Activated CD8-positive, alpha-beta memory T cell treated with anti-CD3 and anti-CD28 coated beads, Interleukin-2, amount 50 U/mL, for 48 hours (primary cell): ENCODE measurements at regions not wholly inside any gene's neighbourhood (a gene's known extent, or its start where the extent isn't known, plus 50 kb on each side); places are given as distances from the start of the nearest gene placed in this dataset.
"Not testable (repeated sequence)": the region's sequence is repeated elsewhere in the genome, so short reads cannot be mapped to it uniquely, and the experiment has no call there.

Experiments used
- DNase-seq: peaks from one replicate; pipeline ENCODE4 v3.0.0-alpha.2; 2020

DNA sequence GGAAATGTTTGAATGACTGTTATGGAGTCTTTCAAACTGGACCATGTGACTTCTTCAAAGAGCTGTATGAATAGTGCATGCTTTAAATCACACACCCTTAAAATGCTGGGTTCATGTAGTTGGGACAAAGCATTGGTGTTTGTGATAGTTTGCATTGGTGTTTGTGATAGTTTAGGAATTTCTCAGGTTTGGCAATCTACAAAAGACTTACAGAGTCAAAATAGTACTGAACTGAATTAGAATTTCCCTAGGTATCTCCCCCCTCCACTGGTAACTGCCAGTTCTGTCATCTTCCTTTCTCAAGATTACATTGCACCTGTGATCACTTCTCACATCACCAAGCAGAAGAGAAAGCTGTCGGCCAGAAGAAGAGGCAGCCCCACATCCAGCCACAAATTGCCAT is 261.1 kb downstream of the GATA3 start:
- no peak for DNase-seq

DNA sequence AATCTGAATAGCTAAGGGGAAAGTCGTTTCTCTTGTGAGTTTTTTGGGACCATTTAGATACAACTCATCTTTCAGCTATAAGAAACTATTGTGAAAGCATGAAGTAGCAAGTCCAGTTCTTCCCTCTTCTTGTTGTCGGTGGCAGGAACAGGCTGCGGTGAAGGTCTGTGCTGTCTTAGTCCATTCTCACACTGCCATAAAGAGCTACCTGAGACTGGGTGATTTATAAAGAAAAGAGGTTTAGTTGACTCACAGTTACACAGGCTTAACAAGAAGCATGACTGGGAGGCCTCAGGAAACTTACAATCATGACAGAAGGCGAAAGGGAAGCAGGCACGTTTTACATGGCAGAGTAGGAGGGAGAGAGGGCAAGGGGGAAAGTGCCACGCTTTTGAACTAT is 261.8 kb downstream of the GATA3 start:
- no peak for DNase-seq

DNA sequence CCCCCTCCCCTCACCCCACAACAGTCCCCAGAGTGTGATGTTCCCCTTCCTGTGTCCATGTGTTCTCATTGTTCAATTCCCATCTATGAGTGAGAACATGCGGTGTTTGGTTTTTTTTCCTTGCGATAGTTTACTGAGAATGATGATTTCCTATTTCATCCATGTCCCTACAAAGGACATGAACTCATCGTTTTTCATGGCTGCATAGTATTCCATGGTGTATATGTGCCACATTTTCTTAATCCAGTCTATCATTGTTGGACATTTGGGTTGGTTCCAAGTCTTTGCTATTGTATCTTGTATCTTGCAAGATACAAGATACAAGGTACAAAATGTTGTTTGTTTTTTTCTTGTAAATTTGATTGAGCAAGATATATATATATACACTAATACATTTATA is 263.9 kb downstream of the GATA3 start:
- not testable (repeated sequence) for DNase-seq

DNA sequence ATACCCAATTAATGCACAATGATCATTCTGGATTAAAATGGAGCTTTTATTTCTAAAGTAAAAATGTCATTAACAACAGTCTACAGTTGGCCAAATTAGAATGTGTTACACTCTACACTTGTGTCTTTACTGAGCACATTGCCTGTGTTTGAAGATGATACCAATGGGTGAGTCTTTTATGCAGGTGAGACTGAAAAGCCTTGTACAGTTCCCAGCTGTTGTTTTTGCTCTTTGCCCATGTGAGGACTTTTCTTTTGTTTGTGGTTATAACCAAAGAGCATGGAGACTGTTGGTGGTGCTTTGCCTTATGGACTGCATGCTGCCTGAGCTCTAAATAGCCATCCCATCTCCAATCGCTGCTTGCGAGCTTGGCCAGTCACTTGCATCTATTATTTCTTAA is 264.5 kb downstream of the GATA3 start:
- no peak for DNase-seq

DNA sequence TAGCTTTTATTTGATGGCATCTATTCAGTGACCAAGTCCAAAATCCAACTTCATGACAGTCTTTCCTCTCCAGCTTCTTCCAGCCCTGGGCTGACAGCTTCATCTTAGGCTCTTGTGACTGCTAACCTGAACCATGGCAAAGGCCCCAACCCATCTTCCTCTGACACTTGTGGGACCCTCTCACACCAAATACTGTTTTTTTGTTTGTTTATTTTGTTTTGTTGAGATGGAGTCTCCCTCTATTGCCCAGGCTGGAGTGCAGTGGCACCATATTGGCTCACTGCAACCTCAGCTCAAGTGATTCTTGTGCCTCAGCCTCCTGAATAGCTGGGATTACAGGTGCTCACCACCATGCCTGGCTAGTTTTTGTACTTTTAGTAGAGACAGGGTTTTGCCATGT is 265.2 kb downstream of the GATA3 start:
- DNase-seq: no peak

DNA sequence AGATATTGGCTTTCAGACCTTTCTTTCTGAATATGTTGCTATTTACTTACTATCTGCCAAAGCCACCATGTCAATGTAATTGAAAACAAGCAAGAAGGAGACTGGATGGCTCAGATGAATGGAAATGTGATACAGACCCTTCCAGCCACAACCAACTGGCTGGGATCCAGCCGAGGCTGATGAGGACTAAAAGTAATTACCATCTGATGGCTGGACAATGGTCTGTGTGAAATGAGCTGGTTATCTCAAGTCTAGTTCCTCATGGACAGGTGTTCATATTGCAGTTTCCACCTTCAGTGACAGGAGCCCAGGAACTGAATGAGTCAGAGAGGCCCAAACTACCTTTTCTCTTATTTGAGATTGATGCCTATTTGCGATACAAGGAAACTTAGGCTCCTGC is 267.5 kb downstream of the GATA3 start:
- no peak for DNase-seq

DNA sequence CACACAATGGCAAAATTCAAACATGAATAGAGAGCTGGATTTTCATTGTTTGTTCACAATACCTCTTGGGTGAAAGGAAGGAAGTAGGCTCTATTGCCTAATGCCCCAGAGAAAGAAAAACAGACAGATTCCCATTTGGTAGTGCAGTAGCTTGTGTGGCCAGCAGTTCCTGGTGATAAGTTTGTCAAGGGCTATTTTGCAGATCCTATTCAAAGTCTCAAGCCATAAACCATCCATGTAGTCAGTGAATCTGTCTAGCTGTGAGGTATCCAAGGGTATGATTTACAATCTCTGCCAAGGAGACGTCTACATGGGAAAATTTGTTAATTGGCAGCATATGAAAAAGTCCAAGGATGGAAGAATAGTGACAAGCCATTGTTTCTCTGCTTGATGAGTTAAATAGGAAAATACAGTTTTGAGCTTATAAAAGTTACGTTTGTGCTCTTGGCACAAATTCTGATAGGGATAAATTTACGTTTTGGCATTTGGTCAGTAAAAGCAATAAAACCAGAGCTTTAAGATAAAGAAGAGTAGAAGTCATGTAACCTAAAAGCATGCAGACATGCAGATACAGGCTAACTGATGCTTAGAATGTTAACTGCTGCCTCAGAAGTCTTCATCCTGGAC is 269.1 kb downstream of the GATA3 start:
- DNase-seq: no peak

DNA sequence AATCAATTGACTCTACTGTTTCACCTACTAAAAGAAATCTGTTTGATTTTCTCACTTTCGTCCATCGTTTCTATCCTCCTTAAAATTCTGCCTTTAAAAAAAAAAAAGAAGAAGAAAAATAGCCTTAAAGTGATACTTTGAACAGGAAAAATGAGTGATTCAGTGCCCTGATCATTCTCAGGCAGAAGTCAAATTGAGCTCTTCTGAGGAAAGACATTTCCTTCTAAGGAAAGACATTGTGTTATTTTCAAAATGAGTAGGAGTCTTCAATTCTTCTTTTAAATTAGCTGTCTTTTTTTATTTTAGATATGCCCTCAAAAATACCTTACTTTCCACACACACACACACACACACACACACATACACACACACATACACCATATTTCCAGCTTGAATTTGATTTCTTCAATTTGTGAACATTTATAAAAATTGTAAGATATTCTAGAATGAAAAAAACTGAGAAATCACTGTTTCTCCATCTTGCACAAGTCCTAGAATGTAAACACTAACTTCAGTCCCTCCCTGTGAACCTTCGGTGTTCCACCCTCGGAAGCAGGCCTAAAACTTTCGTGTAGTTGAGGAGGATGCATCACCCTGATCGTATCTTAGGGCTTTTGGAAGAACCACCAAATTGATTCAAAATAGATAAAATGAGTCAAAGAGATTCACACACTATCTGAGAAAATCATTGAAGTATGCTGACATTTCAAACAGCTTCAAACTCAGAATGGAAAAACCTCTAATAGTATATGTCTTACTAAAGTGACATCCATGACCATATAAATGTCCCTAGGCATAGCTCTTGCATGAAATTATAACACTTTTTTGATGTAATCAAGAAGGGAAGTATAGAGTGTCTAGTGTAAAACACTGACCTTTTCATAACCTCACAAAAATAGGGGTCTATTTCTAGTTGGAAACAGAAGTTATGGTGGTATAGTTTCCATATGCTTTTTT is 270.8 kb downstream of the GATA3 start:
- no peak for DNase-seq

DNA sequence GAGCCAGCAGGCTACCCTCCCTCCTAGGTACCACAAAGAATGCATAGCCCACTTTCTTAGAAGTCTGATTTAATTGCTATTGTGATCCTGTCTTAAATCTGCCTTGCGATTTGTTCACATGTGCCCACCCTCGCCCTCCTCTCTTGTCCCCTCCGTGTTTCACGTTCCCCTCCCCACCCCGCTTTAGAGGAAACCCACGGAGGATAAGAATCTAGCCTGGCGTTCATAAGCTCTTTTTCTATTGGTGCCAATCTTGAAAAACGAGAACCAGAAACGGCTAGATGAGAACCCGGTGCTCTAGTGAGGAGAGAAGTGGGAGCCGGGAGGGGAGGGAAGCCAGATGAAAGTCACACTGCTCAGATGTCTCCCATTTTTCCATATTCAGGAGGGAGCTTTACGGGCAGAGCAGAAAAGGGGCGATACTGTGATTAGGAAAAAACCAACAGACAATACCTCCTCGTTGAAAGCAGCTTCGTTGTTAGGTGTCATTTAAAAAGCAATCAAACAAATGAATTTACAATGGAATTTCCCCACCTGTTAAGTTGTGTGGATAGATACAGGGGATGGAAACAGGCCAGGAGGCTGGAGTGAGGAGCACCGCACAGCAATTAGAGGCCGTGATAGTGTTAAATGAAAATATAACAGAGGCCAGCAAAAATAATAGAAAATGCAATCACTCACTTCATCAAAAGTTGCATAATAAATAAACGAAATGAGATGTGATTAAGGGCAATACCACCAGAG is 272.1 kb downstream of the GATA3 start:
- DNase-seq: no peak

DNA sequence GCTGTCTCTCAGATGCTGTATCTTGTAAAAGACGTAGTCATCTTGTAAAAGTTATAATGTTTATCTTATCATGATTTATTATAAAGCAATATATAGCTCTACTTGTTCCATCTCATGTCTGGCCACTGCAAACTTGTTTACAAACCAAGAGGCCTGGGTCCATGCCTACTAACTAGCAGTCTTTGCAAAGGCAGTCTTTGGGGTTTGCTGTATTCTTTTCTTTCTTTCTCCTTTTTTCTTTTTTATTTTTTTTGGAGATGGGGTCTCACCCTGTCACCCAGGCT is 272.6 kb downstream of the GATA3 start:
- DNase-seq: no peak

DNA sequence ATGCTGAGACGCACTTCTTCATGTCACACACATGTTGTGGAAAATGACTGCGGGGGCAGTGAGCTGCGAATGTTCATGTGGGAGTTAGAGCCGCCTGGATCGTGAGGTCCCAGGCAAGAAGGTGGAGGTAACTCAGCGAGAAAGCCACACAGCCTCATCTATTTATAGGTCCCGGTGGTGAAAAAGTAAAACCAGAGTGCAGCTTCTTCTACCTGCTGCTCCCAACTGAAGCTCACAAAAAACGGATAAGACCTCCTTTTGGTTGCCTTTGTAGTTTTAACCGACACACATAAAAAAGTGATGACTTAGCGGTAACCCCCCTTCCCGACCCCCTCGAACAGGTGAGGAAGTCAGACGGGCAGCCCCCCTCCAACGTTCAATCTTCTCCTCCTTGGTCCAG is 276.9 kb downstream of the GATA3 start:
- DNase-seq: no peak

DNA sequence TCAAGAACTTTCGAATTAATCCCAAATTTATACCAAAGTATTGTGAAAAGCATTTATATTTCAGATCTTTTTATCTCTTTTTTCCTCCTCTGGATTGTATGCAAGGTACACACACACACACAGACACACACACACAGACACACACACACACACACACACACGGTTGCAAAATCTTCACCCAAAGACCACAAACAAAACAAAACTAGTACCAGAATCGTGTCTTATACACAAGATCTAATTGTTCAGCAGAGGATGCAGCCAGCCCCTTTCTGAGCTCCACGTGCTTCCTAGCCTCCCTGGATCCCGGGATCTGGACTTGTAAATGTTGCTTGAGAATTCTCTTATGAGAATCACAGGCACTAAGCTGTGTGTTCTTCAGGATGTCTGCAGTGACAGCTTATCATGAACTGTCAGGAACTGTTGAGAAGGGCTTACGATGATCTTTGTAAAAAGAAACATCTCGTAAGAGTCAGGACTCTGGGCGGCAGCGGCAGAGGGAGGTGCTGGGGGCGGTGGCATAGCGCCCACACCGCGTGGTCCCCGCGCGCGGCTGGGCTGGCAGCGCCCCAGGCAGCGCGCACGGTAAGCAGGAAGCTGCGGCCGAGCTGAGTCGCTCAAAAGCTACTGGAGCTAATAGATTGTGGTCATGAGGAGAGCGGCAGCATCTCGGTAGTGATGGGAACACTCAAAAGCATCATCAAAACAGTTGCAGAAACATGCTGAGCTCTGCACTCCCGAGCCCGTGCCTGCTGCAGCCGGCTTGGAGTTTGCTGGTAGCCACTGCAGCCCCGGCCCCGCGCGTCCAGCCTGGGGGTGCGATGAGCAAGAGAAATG is 277.6 kb downstream of the GATA3 start:
- peak; percentile 89 for DNase-seq

DNA sequence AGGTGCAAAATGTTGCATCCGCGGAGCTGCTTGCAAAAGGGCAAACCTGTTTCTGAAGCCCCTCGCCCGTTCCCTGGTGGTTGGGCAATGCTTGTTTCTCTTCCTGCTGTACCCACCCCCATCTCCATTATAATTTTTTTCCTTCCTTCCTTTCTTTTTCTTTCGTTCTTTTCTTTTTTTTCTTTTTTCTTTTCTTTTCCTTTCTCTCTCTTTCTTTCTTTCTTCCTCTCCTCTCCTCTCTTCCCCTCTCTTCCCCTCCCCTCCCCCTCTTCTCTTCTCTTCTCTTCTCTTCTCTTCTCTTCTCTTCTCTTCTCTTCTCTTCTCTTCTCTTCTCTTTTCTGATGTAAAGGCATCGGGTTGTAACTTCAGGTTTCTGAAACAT is 278.2 kb downstream of the GATA3 start:
- no peak for DNase-seq

DNA sequence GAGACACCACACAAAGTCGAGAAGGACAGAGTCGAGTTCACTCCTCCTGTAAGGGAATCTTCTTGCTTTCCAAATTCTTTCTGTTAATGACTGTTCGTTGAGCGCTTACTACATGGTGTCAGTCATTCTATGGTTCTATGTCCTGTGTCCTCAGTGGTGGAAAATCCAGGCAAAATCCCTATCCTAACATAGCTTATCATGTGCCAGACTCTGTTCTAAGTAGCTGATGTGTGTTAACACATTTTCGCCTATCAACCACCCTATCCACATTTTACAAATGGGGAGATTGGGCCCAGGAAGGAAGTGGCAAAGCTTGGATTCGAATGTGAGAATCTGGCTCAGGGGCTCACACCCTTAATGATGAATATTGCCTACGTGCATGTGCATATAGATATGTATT is 280.1 kb downstream of the GATA3 start:
- DNase-seq: no peak

DNA sequence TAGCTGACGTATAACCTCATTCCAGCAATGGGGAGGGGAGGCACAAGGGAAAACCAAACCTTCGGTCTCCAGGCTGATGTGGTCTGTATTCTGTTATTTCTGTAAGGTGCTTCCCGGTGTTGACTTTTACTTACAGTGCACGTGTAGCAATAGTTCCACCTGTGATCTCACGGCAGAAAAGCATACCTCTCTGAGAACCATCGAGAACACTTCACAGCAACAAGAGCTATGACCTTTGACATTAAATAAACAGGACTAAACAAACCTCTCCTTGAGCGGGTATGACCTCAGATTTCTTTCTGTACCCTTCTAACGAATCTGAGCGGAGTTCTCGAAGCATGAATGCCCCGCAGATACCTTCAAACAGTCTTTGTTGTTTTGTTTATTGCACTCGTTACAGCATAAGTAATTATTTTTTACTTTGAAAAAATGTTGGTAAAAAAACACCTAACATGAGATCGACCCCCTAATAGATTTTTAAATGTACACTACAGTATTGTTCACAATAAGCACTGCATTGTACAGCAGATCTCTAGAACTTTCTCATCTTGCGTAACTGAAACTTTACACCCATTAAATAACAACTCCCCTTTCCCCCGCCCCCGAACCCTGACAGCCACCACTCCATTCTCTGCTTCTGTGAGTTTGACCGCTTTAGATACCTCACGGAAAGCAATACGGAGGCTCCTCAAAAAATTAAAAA is 282.3 kb downstream of the GATA3 start:
- no peak for DNase-seq

DNA sequence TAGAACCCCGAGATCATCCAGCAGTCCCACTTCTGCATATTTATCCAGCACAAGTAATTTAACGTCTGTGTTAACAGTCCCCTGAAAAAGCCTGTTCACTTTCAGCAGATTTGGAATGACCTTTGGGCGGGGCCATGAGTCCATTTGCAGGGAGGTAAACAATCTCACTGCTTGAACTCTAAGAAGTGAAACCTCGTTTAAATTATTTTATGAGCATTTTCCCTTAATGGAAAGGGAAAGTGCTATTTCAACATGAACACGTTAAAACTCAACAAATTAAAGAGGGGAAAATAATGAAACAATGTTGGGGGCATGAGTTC is 282.8 kb downstream of the GATA3 start:
- DNase-seq: no peak

DNA sequence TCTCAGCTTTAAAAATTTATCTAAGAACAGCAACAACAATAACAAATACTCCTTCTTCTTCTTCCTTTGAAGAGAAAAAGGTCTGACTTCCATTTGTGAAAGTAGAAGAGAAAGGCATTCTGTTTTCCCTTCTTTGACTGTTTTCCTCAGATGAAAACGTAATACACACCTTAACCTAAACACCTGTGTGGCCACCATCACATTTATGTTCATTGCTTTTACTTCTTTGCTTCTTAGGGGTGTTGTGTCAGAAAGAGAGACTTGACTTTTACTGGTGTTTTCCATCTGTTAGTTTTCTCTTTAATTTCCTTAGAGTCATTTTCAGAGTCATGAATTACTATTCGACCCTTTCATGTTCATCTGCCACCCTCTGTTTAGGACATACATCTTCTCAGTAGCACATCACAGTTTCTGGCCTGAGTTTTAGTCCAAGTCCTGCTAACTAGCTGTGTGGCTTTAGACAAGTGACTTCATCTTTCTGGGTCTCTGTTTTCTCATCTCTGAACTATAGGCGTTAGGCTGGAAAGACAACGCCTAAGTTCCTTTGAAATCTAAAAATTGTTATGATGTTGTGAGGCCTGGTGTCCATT is 283.8 kb downstream of the GATA3 start:
- no peak for DNase-seq

DNA sequence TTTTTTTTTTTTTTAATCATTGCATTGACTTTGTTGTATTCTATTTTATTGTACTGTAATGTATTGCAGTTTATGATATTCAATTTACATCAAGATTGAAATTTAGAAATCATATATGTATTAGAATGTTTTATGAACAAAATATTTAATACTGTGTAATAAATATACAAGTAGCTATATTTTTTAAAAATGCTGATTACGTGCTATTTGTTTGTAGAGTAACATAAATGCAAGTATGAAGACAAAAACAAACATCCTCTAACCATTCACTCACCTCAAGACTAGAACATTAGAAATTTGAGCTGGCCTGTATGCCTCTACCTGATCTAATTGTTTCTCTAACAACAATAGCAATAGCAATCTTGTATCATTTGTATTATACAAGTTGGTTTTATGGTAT is 290.3 kb downstream of the GATA3 start:
- DNase-seq: no peak

DNA sequence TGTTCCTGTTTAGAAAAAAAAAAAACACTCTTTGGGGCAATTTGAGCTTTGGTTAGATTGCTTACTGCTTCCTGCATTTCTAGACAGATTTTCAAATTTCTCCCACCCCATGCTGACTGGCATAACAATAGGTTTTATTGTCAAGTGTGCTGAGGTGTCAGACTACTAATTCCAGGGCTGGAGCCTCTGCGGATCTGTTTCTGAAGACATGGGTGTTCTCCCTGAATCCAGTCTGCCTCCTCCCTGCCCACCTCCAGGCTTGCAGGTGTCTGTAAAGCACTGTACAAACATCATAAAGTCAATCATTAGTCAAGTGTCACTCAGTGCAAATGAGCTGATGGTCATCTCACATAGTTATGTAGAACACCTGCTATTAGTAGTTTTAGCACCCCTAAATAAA is 292.4 kb downstream of the GATA3 start:
- DNase-seq: no peak

DNA sequence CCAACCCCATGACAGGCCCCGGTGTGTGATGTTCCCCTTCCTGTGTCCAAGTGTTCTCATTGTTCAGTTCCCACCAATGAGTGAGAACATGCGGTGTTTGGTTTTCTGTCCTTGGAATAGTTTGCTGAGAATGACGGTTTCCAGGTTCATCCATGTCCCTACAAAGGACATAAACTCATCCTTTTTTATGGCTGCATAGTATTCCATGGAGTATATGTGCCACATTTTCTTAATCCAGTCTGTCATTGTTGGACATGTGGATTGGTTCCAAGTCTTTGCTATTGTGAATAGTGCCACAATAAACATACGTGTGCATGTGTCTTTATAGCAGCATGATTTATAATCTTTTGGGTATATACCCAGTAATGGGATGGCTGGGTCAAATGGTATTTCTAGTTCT is 293.1 kb downstream of the GATA3 start:
- not testable (repeated sequence) for DNase-seq

DNA sequence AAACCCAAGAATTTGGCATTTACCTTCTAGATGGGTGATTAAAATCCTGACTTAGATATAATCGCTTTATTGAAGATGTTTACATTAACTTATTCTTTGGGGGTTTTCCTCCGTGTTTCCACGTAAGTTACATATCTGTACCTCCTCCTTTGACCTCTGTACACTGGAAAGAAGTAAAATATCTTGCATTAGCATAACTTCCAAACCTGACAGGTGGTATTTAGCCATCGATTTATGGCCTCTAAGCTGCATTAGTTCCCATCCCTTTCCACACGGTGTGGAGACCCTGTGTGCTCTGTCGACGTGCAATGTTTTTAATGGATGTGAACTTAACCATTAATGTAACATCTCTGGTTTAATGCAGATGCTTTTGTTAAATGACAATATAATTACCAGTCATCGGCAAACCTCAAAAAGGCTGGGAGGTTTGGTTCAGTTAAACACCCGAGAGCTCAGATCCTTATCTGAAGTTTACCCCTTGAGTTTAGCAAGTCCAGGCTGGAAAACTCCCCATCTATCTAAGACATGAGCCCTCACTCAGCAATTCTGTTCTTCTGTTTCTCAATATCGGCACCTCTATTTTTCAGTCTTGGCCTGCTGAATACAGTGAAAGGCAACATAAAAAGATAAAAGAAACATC is 295.2 kb downstream of the GATA3 start:
- no peak for DNase-seq
